HEK293 (cell line): ENCODE measurements at regions not wholly inside any gene's neighbourhood (a gene's known extent, or its start where the extent isn't known, plus 50 kb on each side); places are given as distances from the start of the nearest gene placed in this dataset.

Source experiments
- CTCF ChIA-PET: fragments of 350-600 bp; formaldehyde crosslinking; extraction: SDS; loops from one replicate; lab custom pipeline; 2021; ENCODE audit warnings: antibody characterized with exemption; lab: Yijun Ruan, JAX
- POLR2A ChIA-PET: fragments of 300-600 bp; formaldehyde crosslinking; extraction: SDS; loops from one replicate; lab custom pipeline; 2020; ENCODE audit warnings: antibody characterized with exemption, inconsistent platforms; lab: Yijun Ruan, JAX
- H3K27ac ChIP-seq: fragments of 200-500 bp; sonication (Bioruptor generic); 2 replicates; pipeline ENCODE4 v1.5.1; 2014; ENCODE audit warnings: low read depth, low read length, control low read depth, inconsistent platforms; ENCODE audit errors: extremely low read depth
- H3K36me3 ChIP-seq, 2 experiments: fragments of 200-500 bp in 1 of 2; sonication (Bioruptor generic) in 1 of 2; 1 replicate in 1 of 2; 2 replicates in 1 of 2; pipeline ENCODE4 v1.5.1; 2014 to 2017; ENCODE audit warnings: inconsistent platforms in 2 of 2, low read length in 2 of 2; ENCODE audit not compliant: control insufficient read depth in 2 of 2, insufficient read depth in 1 of 2
- H3K4me1 ChIP-seq: fragments of 200-500 bp; sonication (Bioruptor generic); 2 replicates; pipeline ENCODE4 v1.5.1; 2014; ENCODE audit warnings: mild to moderate bottlenecking, low read length, inconsistent platforms; ENCODE audit not compliant: control insufficient read depth, insufficient read depth
- H3K4me3 ChIP-seq: 2 replicates; pipeline ENCODE4 v1.5.1; 2011; ENCODE audit warnings: low read depth, mild to moderate bottlenecking, control low read depth, low read length, moderate library complexity
- H3K9me3 ChIP-seq: fragments of 200-500 bp; sonication (Bioruptor generic); 2 replicates; pipeline ENCODE4 v1.5.1; 2014; ENCODE audit warnings: low read depth, low read length, inconsistent platforms; ENCODE audit not compliant: control insufficient read depth, insufficient read depth
- ATF2 ChIP-seq: fragments of 450-650 bp; formaldehyde crosslinking; IDR thresholded peaks from 2 replicates; pipeline ENCODE4 v1.5.1; 2016; ENCODE audit warnings: missing biosample characterization, missing genetic modification characterization, low read depth
- GLI4 ChIP-seq: fragments of 450-650 bp; formaldehyde crosslinking; IDR thresholded peaks from 2 replicates; pipeline ENCODE4 v1.5.1; 2016; ENCODE audit warnings: missing biosample characterization, missing genetic modification characterization
- MYNN ChIP-seq: fragments of 450-650 bp; formaldehyde crosslinking; IDR thresholded peaks from 2 replicates; pipeline ENCODE4 v1.5.1; 2016; ENCODE audit warnings: missing biosample characterization, missing genetic modification characterization, borderline replicate concordance
- RBAK ChIP-seq: fragments of 450-650 bp; formaldehyde crosslinking; IDR thresholded peaks from 2 replicates; pipeline ENCODE4 v1.5.1; 2016; ENCODE audit warnings: missing biosample characterization, missing genetic modification characterization
- SCRT1 ChIP-seq: fragments of 450-650 bp; formaldehyde crosslinking; IDR thresholded peaks from 2 replicates; pipeline ENCODE4 v1.5.1; 2016; ENCODE audit warnings: missing biosample characterization, missing genetic modification characterization, borderline replicate concordance
- SETDB1 ChIP-seq: IDR thresholded peaks from one replicate; pipeline ENCODE4 v1.6.1; 2017; ENCODE audit warnings: mild to moderate bottlenecking, low read length, moderate library complexity, mixed read lengths; ENCODE audit not compliant: insufficient read length
- ZBTB17 ChIP-seq: fragments of 450-650 bp; formaldehyde crosslinking; IDR thresholded peaks from 2 replicates; pipeline ENCODE4 v1.5.1; 2016; ENCODE audit warnings: missing biosample characterization, missing genetic modification characterization
- ZBTB48 ChIP-seq: fragments of 450-650 bp; formaldehyde crosslinking; IDR thresholded peaks from 2 replicates; pipeline ENCODE4 v1.5.1; 2016; ENCODE audit warnings: missing biosample characterization, missing genetic modification characterization
- ZBTB7A ChIP-seq: fragments of 450-650 bp; formaldehyde crosslinking; IDR thresholded peaks from 2 replicates; pipeline ENCODE4 v1.5.1; 2016; ENCODE audit warnings: low read depth, missing biosample characterization, missing genetic modification characterization
- ZNF10 ChIP-seq: fragments of 450-650 bp; formaldehyde crosslinking; IDR thresholded peaks from 2 replicates; pipeline ENCODE4 v1.5.1; 2017; ENCODE audit warnings: missing biosample characterization, missing genetic modification characterization
- ZNF132 ChIP-seq: fragments of 450-650 bp; formaldehyde crosslinking; IDR thresholded peaks from 2 replicates; pipeline ENCODE4 v1.5.1; 2017; ENCODE audit warnings: missing biosample characterization, missing genetic modification characterization, borderline replicate concordance
- ZNF146 ChIP-seq: fragments of 450-650 bp; formaldehyde crosslinking; IDR thresholded peaks from 2 replicates; pipeline ENCODE4 v1.5.1; 2016; ENCODE audit warnings: missing biosample characterization, missing genetic modification characterization
- ZNF155 ChIP-seq: fragments of 450-650 bp; formaldehyde crosslinking; IDR thresholded peaks from 2 replicates; pipeline ENCODE4 v1.5.1; 2016; ENCODE audit warnings: missing biosample characterization, missing genetic modification characterization
- ZNF211 ChIP-seq: fragments of 450-650 bp; formaldehyde crosslinking; IDR thresholded peaks from 2 replicates; pipeline ENCODE4 v1.5.1; 2016; ENCODE audit warnings: low read depth, missing biosample characterization, missing genetic modification characterization
- ZNF311 ChIP-seq: fragments of 450-650 bp; formaldehyde crosslinking; IDR thresholded peaks from 2 replicates; pipeline ENCODE4 v1.5.1; 2017; ENCODE audit warnings: missing biosample characterization, missing genetic modification characterization, borderline replicate concordance
- ZNF335 ChIP-seq: fragments of 450-650 bp; formaldehyde crosslinking; conservative IDR thresholded peaks from 2 replicates; pipeline ENCODE4 v1.5.1; 2016; ENCODE audit warnings: missing biosample characterization, missing genetic modification characterization
- ZNF341 ChIP-seq: fragments of 450-650 bp; formaldehyde crosslinking; IDR thresholded peaks from 2 replicates; pipeline ENCODE4; 2016; ENCODE audit warnings: low read depth, missing biosample characterization, missing genetic modification characterization
- ZNF645 ChIP-seq: fragments of 450-650 bp; formaldehyde crosslinking; IDR thresholded peaks from 2 replicates; pipeline ENCODE4; 2016; ENCODE audit warnings: missing biosample characterization, missing genetic modification characterization
- ZNF654 ChIP-seq: fragments of 450-650 bp; formaldehyde crosslinking; IDR thresholded peaks from 2 replicates; pipeline ENCODE4 v1.5.1; 2016; ENCODE audit warnings: low read depth, missing biosample characterization, missing genetic modification characterization
- ZNF670 ChIP-seq: fragments of 450-650 bp; formaldehyde crosslinking; IDR thresholded peaks from 2 replicates; pipeline ENCODE4 v1.5.1; 2016; ENCODE audit warnings: missing biosample characterization, missing genetic modification characterization, low read depth
- ZNF777 ChIP-seq: fragments of 450-650 bp; formaldehyde crosslinking; IDR thresholded peaks from 2 replicates; pipeline ENCODE4 v1.5.1; 2017; ENCODE audit warnings: missing biosample characterization, missing genetic modification characterization, borderline replicate concordance
- TF ChIP-seq, protein P1 (sequence below): fragments of 450-650 bp; formaldehyde crosslinking; IDR thresholded peaks from 2 replicates; pipeline ENCODE4 v1.5.1; 2016; ENCODE audit warnings: missing biosample characterization, missing genetic modification characterization
- TF ChIP-seq, protein P2 (sequence below): fragments of 450-650 bp; formaldehyde crosslinking; IDR thresholded peaks from 2 replicates; pipeline ENCODE4 v1.5.1; 2016; ENCODE audit warnings: missing biosample characterization, missing genetic modification characterization
- TF ChIP-seq, protein P3 (sequence below): fragments of 450-650 bp; formaldehyde crosslinking; IDR thresholded peaks from 2 replicates; pipeline ENCODE4 v1.5.1; 2016; ENCODE audit warnings: missing biosample characterization, missing genetic modification characterization

DNA sequence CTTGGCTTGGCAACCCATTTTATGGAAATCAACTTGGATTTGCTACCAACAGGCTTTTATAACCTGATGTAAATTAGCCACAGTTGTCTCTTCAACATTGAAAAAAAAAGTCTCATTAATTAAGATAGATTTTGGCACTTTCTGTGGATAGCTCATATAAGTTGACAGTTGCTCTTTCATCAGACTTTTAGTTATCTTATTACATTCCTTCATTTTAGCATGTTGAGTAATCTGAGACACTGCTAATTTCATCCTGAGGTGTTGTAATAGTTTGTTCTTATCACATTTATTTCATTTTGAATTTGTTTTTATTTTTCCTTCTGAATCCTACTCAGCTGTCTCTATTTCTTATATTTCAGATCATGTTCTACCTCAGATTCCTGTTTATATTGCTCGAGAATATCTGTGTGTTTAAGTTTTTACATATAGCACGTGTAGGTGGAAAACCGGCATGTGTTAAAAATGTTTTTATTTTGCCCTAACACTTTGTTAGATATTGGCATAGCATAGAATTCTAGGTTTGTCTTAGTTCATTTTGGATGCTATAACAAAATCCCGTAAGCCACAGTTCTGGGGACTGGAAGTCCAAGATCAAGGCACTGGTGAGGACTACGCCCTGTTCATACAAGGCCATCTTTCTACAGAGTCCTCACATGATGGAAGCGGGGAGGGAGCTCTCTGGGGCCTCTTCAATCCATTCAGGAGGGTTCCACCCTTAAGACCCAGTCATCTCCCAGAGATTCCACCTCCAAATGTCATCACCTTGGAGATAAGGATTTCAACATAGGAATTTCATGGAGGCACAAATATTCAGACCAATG lies 239.4 kb downstream of the COL4A1 start (continued):
- TF ChIP-seq ZNF155 (tag by site-specific recombination) (no peak), ZNF311 (tag by site-specific recombination) (no peak), MYNN (tag by site-specific recombination) (no peak), RBAK (tag by site-specific recombination) (no peak), ZNF341 (tag by site-specific recombination) (no peak), ZNF777 (tag by site-specific recombination) (no peak)
- TF ChIP-seq, protein P1, sequence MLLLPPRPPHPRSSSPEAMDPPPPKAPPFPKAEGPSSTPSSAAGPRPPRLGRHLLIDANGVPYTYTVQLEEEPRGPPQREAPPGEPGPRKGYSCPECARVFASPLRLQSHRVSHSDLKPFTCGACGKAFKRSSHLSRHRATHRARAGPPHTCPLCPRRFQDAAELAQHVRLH (tag by site-specific recombination) = no peak

DNA sequence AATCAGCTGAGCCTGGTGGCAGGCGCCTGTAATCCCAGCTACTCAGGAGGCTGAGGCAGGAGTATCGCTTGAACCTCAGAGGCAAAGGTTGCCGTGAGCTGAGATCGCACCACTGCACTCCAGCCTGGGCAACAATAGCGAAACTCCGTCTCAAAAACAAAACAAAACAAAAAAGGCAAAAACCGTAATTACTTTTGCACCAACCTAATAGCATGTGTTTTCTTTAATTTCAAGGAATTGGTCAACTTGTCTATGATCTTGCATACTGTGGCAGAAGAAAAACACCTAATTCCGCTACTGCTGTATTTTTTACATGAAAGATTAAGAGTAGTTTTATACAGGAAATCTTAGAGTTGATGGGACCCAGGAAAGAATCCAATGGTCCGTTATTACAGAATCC lies 241.2 kb downstream of the COL4A1 start:
- TF ChIP-seq ZNF335 (tag by site-specific recombination) = no peak
- TF ChIP-seq SCRT1 (tag by site-specific recombination) = no peak
- TF ChIP-seq ATF2 (tag by site-specific recombination) = no peak
- no peak for TF ChIP-seq ZNF645 (tag by site-specific recombination)
- TF ChIP-seq ZNF10 (tag by site-specific recombination) = no peak
- TF ChIP-seq GLI4 (tag by site-specific recombination) = no peak
- TF ChIP-seq, protein P2, sequence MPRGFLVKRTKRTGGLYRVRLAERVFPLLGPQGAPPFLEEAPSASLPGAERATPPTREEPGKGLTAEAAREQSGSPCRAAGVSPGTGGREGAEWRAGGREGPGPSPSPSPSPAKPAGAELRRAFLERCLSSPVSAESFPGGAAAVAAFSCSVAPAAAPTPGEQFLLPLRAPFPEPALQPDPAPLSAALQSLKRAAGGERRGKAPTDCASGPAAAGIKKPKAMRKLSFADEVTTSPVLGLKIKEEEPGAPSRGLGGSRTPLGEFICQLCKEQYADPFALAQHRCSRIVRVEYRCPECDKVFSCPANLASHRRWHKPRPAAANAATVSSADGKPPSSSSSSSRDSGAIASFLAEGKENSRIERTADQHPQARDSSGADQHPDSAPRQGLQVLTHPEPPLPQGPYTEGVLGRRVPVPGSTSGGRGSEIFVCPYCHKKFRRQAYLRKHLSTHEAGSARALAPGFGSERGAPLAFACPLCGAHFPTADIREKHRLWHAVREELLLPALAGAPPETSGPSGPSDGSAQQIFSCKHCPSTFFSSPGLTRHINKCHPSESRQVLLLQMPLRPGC (tag by site-specific recombination) = no peak
- no peak for TF ChIP-seq ZNF211 (tag by site-specific recombination)
- TF ChIP-seq ZBTB17 (tag by site-specific recombination) = no peak
- no peak for TF ChIP-seq ZNF654 (tag by site-specific recombination)
- TF ChIP-seq ZBTB7A (tag by site-specific recombination) = no peak
- TF ChIP-seq SETDB1 = no peak
- no peak for TF ChIP-seq ZNF132
- TF ChIP-seq, protein P3, sequence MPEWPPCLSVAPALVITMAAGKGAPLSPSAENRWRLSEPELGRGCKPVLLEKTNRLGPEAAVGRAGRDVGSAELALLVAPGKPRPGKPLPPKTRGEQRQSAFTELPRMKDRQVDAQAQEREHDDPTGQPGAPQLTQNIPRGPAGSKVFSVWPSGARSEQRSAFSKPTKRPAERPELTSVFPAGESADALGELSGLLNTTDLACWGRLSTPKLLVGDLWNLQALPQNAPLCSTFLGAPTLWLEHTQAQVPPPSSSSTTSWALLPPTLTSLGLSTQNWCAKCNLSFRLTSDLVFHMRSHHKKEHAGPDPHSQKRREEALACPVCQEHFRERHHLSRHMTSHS (tag by site-specific recombination) = no peak
- no peak for TF ChIP-seq ZBTB48 (tag by site-specific recombination)
- TF ChIP-seq ZNF146 = no peak
- no peak for TF ChIP-seq ZNF670 (tag by site-specific recombination)
- CTCF ChIA-PET = no interaction called here
- H3K4me3 ChIP-seq = no peak overlapping the region
- no peaks in the 10 kb centered on the region for H3K9me3 ChIP-seq
- no peaks in the 10 kb centered on the region for H3K36me3 ChIP-seq
- H3K4me1 ChIP-seq = no peaks in the 10 kb centered on the region
- POLR2A ChIA-PET = no interaction called here
- no peak overlapping the region for H3K27ac ChIP-seq
